ENCODE measurements at regions not wholly inside any gene's neighbourhood (a gene's known extent, or its start where the extent isn't known, plus 50 kb on each side); places are given as distances from the start of the nearest gene placed in this dataset.

- TF ChIP-seq CTCF (IDR thresholded peaks at IDR 0.05) = no peak
- no peak for TF ChIP-seq ZFX (IDR thresholded peaks at IDR 0.05; ENCODE audit: borderline replicate concordance)
These were observed 228.9 kb downstream of the SNRPN start for GRCh38 chr15:25183581-25184251.
